GM18519 (cell line): ENCODE measurements at regions not wholly inside any gene's neighbourhood (a gene's known extent, or its start where the extent isn't known, plus 50 kb on each side); places are given as distances from the start of the nearest gene placed in this dataset.
"Not testable (repeated sequence)": the region's sequence is repeated elsewhere in the genome, so short reads cannot be mapped to it uniquely, and the experiment has no call there.

Source experiments
- ATAC-seq: cut with Tn5 transposase; IDR thresholded peaks from one replicate; pipeline ENCODE4 v1.9.1; 2021; ENCODE audit warnings: mild to moderate bottlenecking, moderate library complexity; ENCODE audit not compliant: unreplicated experiment, low FRiP score

DNA sequence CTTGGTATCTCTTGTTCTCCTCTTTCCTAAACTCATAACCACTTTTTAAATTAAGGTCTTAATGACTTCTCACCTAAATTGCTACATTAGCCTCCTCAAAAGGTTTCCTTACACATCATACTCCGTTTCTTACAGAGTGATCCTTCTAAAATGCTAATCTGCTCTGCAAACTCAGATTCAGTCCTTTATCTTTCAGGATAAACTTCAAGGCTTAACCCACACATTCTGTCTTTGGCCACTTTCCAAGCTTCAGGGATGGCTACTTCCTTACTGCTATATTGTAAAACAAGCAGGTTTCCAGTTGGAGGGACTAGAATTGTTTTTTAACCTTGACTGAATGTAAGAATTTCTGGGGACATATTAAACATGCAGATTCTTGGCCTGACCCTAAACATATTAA, 105.5 kb upstream of the CHD1 start:
- no peak for ATAC-seq

DNA sequence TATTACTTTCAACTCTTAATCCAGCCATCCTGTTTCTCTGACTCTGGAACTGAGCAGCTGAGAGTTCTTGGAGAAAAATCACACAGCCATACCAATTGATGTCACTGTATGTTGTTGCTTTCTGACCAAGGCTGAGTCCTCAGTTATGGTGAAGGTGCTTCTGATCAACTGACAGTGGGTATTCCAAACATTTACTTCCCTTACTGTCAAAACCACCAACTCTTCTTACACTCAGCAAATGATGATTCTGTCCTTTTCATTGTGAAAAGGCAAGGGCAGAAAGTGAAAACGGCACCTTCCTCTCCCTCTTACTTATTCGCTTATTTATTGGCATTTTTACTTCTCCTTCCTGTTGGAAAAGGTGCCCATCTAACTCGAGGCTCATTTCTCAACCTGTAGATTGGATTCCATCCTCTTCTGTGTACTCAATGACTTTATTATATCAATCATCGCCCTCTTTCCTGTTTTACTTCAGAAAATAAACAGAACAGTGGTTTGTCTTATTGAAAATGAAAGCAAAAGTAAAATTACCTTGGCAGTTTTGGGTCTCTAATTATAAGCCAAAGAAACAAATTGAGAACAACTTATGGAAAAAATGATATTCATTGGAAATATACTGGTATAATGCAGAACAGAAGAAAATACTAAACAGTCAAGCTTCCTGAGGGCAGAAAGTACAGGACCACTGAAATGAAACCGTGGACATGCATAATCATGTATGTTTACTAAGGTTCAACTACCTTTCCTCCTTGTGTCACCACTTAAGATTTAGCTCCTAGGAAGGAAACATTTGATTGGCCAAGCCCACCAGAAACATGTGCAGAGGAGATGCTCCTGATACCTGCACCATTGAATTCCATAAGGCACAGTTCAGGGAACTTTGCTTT, 104.5 kb upstream of the CHD1 start:
- no peak for ATAC-seq

DNA sequence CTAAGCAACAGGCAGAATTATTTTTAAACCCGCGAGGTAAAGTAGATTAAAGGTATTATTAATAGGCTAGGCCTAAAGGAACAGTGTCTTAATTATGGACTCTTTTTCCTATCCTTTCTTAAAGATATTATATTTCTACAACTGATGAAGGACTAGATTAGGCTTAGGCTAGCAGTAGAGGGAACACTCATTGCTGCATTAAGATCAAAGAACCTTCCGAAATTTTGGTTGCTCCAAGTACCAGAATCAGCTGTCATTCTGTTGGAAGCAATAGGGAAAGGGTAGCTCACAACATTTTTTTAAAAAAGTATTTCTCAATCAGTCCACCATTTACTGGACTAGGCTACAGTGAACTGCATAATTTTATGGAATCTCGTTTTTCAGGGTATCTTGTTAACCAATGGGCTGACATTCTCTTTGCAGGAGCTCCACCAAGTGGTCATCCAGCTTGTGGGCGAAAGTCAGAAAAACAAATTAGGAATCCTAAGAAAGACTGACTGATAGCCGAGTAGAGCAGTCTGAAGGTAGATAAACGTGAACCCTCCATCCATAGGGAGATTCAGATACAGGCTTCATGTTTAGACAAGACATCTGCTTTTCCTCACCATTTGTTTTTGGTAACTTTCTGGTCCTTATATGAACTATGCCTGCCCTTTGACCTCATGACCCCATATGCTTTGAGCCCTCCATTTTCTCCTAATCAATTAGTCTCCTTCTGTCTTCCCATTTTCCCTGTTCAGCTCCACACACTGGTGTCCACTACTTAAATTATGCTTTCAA, 103.6 kb upstream of the CHD1 start:
- peak; percentile 23 for ATAC-seq

DNA sequence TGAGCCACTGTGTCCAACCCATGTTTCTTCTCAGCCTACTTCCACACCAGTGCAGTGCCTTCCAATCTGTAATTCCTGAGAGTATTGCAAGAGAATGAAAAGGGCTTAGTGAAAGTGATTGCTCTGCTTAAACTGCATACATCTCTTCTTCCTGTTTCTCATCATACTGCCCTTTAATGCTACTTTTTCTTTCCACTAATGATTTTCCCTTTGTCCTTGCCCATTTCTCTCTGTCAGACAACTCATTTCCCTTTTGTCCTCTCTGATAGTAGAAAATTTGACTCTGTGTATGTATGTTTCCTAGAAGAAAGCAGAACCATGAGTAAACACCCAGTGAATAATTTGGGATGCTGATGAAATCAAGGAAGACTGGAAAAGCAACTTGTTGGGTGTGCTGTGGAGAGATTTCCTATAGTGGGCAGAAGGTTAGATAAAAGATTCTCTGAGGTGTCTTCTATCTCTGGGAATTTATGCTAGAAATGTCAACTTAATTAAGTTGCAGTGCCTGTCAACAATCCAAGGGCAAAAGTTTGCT, 102.2 kb upstream of the CHD1 start:
- ATAC-seq: no peak

DNA sequence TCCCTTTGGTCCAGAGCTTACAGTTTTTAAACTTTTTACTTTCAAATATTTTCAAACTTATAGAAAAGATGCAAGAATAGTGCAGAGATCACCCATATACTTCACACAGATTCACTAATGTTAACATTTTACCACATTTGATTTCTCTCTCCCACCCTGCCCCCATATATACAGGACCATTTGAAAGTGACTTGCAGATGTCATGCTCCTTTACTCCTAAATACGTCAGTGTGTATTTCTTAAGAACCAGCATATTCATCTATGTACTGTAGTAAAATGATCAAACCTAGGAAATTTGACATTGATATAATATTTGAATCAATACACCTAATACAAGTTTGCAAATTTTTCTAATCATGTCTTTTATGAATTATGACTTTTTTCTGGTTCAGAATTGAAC, 100.4 kb upstream of the CHD1 start:
- ATAC-seq: peak; percentile 11

DNA sequence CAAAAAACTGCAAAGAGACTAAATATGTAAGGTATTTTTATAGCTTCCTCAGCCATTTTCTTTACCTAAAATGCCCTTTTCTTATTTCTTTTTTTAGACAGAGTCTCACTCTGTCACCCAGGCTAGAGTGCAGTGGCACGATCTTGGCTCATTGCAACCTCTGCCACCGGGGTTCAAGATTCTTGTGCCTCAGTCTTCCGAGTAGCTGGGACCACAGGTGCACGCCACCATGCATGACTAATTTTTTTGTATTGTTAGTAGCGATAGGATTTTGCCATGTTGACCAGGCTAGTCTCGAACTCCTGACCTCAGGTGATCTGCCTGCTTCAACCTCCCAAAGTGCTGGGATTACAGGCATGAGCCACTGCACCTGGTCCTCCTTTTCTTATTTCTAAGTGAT, 99.4 kb upstream of the CHD1 start:
- not testable (repeated sequence) for ATAC-seq

DNA sequence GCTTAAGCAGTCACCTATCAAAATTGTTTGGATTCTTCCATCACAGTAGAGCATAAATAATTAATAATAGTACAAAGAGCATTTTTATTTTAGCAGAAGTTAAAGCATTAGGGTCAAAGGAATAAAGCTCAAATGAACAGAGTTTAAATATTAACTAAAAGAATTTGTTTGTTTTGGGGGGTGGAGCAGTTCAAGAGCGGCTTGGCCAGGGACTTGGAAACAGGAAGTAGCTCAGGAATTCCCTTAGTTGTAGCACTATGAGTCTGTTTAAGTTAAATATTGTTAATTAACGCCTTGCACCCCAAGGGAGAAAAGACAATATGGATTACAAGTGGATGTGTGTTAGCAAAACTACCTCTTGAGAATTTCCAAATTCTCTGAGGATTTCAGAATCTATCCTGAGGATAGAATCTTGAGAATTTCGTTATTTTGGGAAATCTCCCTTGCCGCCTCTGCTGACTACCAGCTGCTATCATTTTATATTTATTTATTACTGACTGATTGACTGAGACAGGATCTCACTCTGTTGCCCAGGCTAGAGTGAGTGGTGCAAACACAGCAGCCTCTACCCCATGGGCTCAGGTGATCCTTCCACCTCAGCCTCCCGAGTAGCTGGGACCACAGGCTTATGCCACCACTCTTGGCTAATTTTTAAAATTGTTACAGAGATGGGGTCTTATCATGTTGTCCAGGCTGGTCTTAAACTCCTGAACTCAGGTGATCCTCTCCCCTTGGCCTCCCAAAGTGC, 96.7 kb upstream of the CHD1 start:
- ATAC-seq: no peak

DNA sequence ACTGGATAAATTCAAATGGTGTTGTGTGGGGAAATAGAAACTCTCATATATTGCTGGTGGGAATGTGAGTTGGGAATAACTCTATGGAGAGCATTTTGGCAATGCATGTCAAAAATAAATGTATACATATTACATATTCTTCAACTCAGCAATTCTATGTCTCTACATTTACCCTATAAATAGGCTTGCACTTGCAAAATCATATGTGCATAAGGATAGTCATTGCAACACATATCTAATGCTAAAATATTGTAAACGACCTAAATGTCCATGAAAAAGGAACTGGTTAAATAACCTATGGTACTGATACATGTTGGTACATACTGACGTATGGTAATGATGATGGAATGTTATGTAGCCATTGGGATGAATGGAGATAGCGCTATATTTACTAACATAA, 94.5 kb upstream of the CHD1 start:
- no peak for ATAC-seq

DNA sequence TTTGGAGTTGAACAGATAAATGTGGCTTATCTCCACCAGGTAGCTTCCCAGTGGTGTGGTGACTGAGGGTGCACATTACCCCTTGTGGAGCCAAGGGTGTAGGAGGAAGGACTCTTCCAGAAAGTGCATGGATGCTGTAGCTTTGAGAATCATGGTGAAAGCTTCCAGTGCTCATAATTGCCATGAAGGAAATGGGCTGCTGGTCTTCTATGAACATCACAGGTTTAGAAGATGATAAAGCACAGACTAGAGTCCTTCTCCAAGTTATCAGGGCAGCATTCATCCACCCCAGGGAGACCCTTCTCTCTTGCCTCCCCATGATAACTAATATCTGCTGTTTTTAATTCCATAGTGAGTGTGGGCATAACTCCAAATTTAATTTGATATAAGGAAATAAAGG, 93.4 kb upstream of the CHD1 start:
- ATAC-seq: no peak

DNA sequence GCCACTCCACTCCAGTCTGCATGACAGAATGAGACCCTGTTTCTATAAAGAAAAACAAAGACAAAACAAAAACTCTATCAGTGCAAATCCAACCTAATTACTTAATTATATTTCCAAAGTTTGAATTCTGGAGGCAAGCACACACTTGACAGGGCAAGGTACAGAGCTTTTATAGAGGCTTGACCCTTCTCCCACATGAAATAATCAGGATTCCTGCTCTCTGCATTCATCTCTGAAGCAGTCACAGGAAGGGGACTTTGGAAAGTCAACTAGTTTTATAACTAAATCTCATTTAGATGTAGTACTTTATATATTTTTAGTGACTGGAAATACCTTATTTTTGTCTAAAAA, 91.9 kb upstream of the CHD1 start:
- ATAC-seq: no peak

DNA sequence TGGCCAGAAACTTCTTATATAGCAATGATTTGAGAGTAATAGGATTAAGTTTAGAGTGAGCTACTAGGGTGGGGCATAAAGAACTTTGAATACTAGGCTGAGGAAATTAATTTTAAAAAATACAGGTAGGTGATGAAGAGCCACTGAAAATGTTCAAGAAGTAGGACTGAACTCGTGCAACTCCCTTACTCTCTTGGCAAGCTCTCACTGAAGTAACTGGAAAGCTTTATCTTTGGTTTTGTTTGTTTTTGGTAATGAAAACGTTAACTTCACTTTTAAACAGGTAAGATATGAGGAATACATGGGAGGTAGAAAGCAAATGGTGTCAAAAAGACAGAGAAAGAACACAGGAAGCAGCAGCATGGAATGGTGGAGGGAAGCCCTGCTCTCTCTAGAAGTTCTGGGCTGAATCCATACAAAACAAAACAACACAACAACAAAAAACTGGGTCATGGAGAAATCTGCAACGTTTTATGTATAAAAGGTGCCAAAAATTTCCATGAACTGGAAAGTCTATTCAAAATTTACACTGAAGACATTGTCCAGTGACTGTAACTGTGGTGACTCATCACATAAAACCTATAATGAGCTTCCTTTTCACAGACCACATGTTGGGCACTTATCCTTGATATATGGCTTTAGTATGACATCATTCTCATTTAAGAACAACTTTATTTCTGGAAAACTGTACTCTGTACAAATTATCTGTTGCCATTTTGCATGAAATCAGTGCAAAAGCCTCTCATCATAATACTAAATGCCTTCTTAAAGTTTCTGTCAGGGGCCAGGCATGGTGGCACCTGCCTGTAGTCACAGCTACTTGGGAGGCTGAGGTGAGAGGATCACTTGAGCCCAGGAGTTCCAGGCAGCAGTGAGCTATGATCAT, 91.2 kb upstream of the CHD1 start:
- ATAC-seq: peak; percentile 70

DNA sequence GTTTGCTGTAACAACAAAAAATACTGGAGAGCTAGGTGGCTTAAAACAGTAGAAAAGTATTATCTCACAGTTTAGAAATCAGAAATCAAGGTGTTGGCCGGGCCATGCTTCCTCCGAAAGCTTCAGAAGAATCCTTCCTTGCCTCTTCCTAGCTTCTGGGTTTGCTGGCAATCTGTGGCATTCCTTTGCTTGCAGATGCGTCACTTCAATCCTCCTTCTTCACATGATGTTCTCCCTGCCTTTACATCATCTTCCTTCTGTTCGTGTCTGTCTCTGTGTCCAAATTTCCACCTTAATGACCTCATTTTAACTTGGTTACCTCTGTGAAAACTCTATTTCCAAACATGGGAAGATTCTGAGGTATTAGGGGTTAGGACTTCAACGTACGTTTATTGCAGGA, 90.4 kb upstream of the CHD1 start:
- ATAC-seq: no peak

DNA sequence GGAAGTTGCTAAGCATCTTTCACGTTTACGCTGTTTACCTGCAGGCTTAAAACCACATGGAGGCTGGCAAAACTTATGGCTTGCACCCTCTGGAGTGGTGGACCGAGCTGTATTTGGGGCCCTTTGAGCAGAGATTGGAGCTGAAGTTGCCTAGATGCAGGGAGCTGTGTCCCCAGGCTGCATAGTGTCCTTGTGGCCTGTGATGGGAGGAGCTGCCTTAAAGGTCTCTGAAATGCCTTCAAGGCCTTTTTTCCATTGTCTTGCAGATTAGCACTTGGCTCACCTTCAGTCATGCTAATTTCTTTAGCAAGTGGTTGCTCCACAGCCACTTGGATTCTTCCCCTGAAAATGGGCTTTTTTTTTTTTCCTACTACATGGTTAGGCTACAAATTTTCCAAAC, 81.5 kb upstream of the CHD1 start:
- no peak for ATAC-seq

DNA sequence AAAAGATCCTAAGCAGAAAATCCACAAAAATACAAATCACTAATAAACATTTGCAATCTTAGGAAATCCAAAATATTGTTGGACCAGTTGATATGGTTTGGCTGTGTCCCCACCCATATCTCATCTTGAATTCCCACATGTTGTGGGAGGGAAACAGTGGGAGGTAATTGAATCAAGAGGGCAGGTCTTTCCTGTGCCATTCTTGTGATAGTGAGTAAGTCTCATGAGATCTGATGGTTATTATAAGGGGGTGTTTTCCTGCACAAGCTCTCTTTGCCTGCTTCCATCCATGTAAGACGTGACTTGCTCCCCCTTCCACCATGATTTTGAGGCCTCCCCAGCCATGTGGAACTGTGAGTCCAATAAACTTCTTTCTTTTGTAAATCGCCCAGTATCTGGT, 79.2 kb upstream of the CHD1 start:
- ATAC-seq: not testable (repeated sequence)

DNA sequence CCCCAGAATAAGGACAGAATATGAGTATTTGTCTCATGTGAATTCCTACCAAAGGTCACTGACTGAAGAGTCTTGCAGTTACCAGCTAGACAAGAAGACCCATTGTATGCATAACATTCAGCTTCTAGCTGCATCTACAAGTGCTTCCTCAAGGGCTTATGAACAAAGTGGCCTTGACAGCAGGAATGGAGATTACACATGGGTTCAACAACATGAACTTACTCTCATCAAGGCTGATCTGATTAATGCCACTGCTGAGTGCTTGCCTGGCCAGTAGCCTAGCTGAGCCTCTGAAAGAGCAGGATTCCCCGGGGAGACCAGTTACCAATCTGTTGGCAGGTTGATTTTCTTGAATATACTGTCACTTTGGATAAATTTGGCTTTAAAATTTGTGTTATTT, 76.7 kb upstream of the CHD1 start:
- ATAC-seq: no peak

DNA sequence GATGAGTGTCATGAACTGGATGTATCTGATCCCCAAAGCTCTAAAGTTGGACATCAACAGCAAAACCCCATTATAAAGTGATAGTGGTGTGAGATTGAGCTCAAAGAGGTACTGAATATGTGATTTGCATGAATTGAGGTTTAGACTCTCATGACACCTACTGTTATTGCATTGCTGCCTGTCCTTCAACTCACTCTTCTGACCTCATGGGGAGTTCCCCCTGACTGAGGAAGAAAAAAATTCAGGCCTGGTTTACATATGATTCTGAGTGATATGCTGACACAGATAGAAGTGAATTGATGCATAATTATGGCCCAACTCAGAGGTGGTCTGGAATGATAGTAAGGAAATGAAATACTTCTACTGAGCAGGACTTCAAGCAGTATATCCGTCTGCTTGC, 76.2 kb upstream of the CHD1 start:
- peak; percentile 100 for ATAC-seq

DNA sequence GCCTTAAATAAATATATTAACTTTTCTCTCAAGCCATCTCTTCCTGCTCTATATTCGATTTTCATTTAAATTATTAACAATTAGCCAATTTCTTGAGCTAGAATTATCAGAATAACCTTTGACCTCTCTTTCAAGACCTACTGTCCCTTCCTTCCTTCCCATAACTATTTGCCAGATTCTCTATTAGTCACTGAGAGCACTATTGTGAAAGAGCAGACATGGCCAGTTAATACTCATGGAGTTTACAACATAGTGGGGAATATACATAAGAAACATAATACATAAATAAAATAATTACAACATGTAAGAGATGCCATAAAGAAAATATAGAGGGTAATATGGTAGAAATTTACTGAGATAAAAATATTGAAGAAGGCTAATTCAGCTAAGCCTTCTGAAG, 72.1 kb upstream of the CHD1 start:
- ATAC-seq: no peak

DNA sequence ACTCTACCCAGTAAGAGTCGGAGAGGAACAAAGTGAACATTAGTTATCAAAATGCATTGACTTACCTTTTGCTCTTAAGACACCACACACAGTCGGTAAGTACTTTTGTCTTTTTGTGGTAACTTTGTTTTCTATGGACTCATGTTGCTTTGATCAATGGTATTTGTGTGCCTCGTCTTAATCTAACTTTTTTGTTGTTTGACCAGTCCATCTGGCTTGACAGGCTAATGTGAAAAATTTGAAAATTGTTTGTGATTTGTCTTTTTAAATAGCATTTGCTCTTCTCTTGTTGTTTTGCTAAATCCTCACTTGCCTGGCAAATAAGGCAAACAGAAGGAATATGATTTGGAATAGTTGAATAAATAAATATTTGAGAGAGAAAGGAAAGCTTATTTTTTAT, 71.4 kb upstream of the CHD1 start:
- no peak for ATAC-seq

DNA sequence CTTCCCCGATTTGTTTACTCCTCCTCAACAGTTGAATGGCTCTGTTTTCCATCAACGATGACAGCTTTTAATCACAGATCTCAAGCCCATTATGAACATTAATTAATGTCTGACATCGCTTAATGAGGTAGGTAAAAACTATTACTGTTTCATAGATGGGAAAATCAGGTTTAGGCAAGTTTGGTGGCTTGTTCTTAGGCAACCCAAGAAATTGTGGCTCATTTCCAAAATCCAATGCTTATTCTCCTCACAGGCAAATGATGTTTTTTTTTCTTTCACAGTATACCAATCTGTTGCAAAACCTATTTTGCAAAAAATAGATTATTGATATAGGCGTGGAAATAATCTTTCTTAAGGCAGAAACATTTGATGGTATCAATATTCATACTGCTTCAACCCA, 70.8 kb upstream of the CHD1 start:
- ATAC-seq: no peak

DNA sequence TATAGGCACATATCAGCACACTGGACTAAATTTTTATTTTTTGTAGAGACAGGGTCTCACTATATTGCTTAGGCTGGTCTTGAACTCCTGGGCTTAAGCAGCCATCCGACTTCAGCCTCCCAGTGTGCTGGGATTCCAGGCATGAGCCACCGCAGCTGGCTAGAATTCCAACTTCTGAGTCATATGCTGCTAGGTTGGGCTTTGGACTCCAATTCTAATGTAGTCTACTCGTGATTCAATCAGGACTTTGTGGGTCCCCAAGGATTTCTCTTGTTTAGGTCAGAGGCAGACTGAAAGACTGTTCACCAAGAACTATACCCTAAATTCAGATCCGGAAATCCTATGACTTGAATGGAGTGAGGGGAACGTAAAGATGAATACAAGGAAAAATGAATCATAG, 68.2 kb upstream of the CHD1 start:
- ATAC-seq: no peak
